ENCODE measurements at regions not wholly inside any gene's neighbourhood (a gene's known extent, or its start where the extent isn't known, plus 50 kb on each side); places are given as distances from the start of the nearest gene placed in this dataset.

DNA sequence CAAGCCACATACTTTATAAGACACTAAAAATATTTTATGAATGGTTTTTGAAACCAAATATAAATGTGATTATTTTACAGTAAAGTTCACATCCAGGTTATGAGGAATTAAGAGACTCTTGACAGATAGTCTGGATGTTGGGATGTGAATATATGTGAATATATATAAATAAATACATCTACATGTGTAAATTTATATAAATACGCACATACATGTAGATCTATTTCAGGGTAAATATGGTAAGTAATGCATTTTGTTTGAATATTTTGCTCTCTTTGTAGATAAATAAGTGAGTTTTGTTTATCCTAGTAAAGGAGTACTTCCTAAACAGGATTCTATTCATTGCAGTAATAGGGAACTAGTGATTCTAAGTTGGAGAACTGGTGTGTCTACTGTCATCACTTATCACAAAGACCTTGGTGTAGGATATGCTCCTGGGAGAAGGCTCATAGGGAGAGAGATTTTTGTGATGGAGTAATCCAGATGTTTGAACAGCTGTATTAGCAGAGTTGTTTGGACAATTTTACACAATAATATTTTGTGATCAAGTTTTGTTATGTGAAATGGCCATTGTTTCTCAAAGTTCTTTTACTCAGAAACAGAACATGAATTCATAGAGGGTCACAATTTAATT, 60.2 kb upstream of the NT5C1B start:
- DNase-seq (no peak), ATAC-seq (replicated peaks in 1 of 2) (no peak)
- no peaks in the 10 kb centered on the region for H3K27me3 Mint-ChIP-seq (ENCODE audit: low read depth)
- H3K9me3 Mint-ChIP-seq: peaks cover 4% of the 10 kb centered on the region in 2 donors
- peaks cover 4% of the 10 kb centered on the region in 2 donors for H3K36me3 Mint-ChIP-seq (ENCODE audit: insufficient read depth in 2 of 2)
- H3K27ac Mint-ChIP-seq: no peak overlapping the region
- H3K4me3 Mint-ChIP-seq: no peak overlapping the region
- H3K4me1 Mint-ChIP-seq (ENCODE audit: low read depth): no peaks in the 10 kb centered on the region

DNA sequence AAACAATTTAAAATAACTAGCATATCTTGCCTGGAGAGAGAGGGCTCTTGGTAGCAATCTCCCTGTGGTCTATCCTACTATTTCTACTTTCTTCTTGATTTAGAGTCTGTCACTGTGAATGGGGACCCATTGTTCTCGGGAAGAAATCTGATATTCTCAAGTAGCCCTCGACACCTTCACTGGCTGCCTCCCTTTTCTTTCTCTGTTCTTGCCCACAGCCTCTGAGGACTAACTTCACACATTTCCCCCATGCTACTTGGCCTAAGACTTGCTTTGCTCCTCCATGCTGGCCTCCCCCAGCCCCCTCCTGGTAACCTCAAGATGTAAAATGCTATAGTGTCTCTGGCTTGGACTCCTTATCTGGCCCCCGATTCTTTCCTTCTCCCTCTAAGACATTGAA, 58.8 kb upstream of the NT5C1B start:
- Mint-ChIP-seq H3K27me3 (ENCODE audit: low read depth) (no peaks in the 10 kb centered on the region), H3K4me1 (ENCODE audit: low read depth) (no peaks in the 10 kb centered on the region), H3K36me3 (ENCODE audit: insufficient read depth in 2 of 2) (peaks cover 5 to 6% of the 10 kb centered on the region in 2 donors), H3K4me3 (no peak overlapping the region), H3K27ac (no peak overlapping the region), H3K9me3 (peaks cover 4% of the 10 kb centered on the region in 2 donors)
- DNase-seq (no peak), ATAC-seq (replicated peaks in 1 of 2) (no peak)

DNA sequence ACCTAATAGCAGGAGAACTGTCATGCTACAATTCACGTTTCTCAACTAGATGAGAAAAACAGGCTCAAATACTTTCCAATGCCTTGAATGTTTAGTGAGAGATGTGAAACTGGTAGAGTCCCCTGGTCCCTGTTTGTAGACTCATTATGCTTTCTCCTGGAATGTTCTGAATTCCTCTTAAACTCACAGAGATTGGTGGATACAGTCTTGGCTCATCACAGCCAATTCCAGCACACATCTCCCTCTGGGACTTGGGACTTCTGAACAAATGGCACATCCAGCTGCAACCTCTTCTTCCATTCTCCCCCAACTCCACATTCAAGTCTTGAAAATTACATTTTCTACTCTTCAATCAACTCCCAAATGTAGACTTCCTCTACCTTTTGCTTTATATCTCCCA, 58.4 kb upstream of the NT5C1B start:
- no peak overlapping the region for H3K4me3 Mint-ChIP-seq
- ATAC-seq (replicated peaks in 1 of 2): no peak
- peaks cover 4% of the 10 kb centered on the region in 2 donors for H3K9me3 Mint-ChIP-seq
- no peaks in the 10 kb centered on the region for H3K27me3 Mint-ChIP-seq (ENCODE audit: low read depth)
- peaks cover 5 to 6% of the 10 kb centered on the region in 2 donors for H3K36me3 Mint-ChIP-seq (ENCODE audit: insufficient read depth in 2 of 2)
- no peaks in the 10 kb centered on the region for H3K4me1 Mint-ChIP-seq (ENCODE audit: low read depth)
- DNase-seq: no peak
- no peak overlapping the region for H3K27ac Mint-ChIP-seq

DNA sequence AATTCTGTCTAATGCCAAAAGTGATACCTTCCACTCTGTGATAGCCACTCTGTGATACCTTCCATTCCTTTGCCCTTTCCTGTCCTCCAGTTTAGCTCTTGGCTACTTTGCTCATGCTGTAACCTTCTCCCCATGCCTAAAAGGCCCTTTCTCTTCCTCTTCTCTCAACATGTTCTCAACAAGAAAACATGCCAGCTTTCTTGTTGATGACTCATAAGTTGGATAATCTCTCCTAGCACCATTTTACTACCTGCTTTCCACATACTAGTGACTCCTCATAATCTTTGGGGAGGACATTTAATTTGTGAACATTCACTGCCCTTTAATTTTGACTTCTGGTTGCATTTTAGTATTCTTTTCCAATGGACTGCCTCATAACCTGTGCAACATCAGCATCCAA, 55.9 kb upstream of the NT5C1B start:
- H3K9me3 Mint-ChIP-seq: peaks cover 4% of the 10 kb centered on the region in 2 donors
- H3K27ac Mint-ChIP-seq: no peak overlapping the region
- no peaks in the 10 kb centered on the region for H3K4me1 Mint-ChIP-seq (ENCODE audit: low read depth)
- peaks cover 6% of the 10 kb centered on the region in 2 donors for H3K36me3 Mint-ChIP-seq (ENCODE audit: insufficient read depth in 2 of 2)
- DNase-seq (no peak), ATAC-seq (replicated peaks in 1 of 2) (no peak)
- no peak overlapping the region for H3K4me3 Mint-ChIP-seq
- H3K27me3 Mint-ChIP-seq (ENCODE audit: low read depth): no peaks in the 10 kb centered on the region

DNA sequence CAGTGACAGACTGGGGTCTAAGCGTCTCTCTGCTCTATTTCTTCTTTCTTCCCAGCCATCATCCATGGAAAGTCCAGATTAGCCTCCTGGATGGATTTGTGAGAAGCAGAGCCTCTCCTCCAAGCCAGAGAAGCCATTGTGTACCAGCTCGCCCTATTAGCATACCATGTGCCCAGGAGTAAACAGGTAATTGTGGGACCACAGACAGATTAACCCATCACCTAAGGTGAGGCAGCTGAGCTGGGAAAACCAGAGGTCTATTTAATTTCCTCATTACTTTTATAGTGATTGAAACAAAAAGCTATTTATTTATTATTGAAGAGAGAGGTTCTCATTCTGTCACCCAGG, 54.7 kb upstream of the NT5C1B start:
- Mint-ChIP-seq H3K27me3 (ENCODE audit: low read depth) (no peaks in the 10 kb centered on the region), H3K27ac (no peak overlapping the region), H3K4me1 (ENCODE audit: low read depth) (no peaks in the 10 kb centered on the region), H3K36me3 (ENCODE audit: insufficient read depth in 2 of 2) (peaks cover 6 to 7% of the 10 kb centered on the region in 2 donors), H3K9me3 (peaks cover 4% of the 10 kb centered on the region in 2 donors), H3K4me3 (no peak overlapping the region)
- DNase-seq: no peak
- ATAC-seq (replicated peaks in 1 of 2): no peak

DNA sequence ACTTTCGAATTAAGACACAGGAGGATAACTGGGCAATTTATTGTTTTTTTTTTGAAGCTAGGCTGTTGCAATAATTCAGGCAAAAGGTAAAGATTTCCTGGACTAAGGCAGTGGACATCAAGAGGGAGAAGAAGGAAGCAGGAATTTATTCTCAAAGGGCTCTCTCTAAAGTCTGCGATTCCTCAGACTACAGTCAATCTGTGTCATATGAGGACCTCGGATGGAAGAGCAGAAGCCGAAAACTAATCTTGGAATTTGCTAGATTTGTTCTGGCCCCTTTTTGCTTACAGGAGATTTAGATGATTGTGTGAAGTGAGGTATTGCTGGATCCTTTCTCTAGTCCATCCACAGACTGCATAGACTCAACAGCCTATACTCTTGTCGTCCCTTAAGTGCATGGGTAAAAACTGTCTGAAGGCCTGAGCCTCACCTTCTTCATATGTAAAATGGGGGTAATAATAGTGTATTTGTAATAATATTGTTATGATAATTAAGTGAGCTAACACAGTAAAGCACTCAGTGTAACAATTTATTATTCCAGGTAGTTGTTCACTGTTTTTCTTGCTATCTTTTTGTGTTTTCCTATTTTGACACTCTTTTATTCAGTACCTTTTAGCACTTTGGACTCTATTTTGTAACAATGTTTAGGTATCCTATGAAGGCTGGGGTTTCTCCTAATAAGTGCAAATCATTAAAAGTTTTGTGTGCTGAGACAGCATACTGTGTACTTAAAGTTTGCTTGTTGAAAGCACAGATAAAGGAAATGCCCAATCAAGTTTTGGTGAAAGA, 54.2 kb upstream of the NT5C1B start:
- Mint-ChIP-seq H3K4me3 (no peak overlapping the region), H3K27ac (no peak overlapping the region), H3K27me3 (ENCODE audit: low read depth) (no peaks in the 10 kb centered on the region), H3K4me1 (ENCODE audit: low read depth) (no peaks in the 10 kb centered on the region), H3K9me3 (peaks cover 4% of the 10 kb centered on the region in 2 donors), H3K36me3 (ENCODE audit: insufficient read depth in 2 of 2) (peaks cover 6 to 8% of the 10 kb centered on the region in 2 donors)
- DNase-seq: no peak
- no peak for ATAC-seq (replicated peaks in 1 of 2)

DNA sequence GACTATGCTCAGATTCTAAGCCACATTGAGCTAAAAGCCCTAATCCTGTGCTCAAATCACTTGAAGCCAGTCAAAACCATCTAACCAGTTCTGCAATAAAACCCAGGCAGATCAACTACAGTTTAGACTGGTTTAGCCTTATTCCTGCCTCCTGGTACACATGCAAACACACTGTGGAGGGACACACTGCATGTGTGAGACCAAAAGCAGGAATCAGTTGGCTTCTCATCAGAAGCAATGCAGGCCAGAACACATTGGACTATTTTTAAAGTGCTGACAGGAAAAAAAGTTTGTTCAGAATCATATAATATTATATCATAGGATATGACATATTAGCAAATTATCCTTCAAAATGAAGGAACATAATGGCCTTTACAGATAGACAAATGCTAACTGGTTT, 52.5 kb upstream of the NT5C1B start:
- ATAC-seq (replicated peaks in 1 of 2) (no peak), DNase-seq (no peak)
- H3K36me3 Mint-ChIP-seq (ENCODE audit: insufficient read depth in 2 of 2): peaks cover 15 to 18% of the 10 kb centered on the region in 2 donors
- no peak overlapping the region for H3K4me3 Mint-ChIP-seq
- H3K9me3 Mint-ChIP-seq: peaks cover 6 to 10% of the 10 kb centered on the region in 2 donors
- no peak overlapping the region for H3K27ac Mint-ChIP-seq
- no peaks in the 10 kb centered on the region for H3K27me3 Mint-ChIP-seq (ENCODE audit: low read depth)
- H3K4me1 Mint-ChIP-seq (ENCODE audit: low read depth): no peaks in the 10 kb centered on the region

DNA sequence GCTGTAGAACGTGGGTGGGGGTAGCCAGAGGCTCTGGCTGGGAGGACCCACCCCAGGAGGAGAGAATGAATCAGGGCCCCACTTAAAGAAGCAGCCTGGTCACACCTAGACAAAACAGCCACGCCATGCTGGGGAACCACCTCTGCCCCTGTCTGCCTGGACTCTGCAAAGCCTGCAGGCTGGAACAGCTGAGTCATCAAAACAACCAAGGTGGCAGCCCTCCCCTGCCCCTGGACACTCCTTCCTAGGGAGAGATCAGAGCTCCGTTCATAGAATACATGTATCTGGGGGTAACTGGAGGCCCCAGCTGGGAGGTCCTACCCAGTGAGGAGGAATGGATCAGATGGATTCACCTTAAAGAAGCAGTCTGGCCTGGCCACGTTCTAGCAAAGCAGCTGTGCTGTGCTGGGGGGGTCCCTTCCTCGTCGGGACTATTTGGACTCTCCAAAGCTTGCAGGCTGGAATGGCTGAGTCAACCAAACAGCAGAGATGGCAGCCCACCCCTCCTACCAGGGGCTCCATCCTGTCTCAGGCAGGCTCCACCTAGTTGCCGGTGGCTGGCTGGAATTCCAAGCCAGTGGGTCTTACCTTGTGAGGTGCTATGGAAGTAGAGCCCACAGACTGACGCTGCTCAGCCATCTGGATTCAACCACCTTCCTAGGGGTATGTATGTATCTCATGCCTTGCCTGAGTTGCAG, 50.5 kb upstream of the NT5C1B start:
- ATAC-seq (replicated peaks in 1 of 2) (no peak), DNase-seq (no peak)
- H3K36me3 Mint-ChIP-seq (ENCODE audit: insufficient read depth in 2 of 2): peaks cover 21 to 31% of the 10 kb centered on the region in 2 donors
- no peak overlapping the region for H3K4me3 Mint-ChIP-seq
- no peak overlapping the region for H3K27ac Mint-ChIP-seq
- peaks cover 14 to 16% of the 10 kb centered on the region in 2 donors for H3K9me3 Mint-ChIP-seq
- no peaks in the 10 kb centered on the region for H3K27me3 Mint-ChIP-seq (ENCODE audit: low read depth)
- no peaks in the 10 kb centered on the region for H3K4me1 Mint-ChIP-seq (ENCODE audit: low read depth)

Data from activated T-cell treated with anti-CD3 and anti-CD28 coated beads, Interleukin-2, amount 50 U/mL, for 72 hours (primary cell).